Mesothelial cell of epicardium (in vitro differentiated cells): ENCODE measurements at regions not wholly inside any gene's neighbourhood (a gene's known extent, or its start where the extent isn't known, plus 50 kb on each side); places are given as distances from the start of the nearest gene placed in this dataset.

Source experiments
- DNase-seq, 2 experiments: peaks; one replicate each; pipeline ENCODE4 v3.0.0; 2021; ENCODE audit warnings: low spot score in 2 of 2; ENCODE audit not compliant: unreplicated experiment in 2 of 2
- H3K27ac Mint-ChIP-seq: 2 replicates; pipeline ENCODE4 v1.8.0; 2021; ENCODE audit warnings: mixed read lengths
- H3K27me3 Mint-ChIP-seq: 2 replicates; pipeline ENCODE4 v1.8.0; 2021; ENCODE audit warnings: low read depth, mixed read lengths
- H3K36me3 Mint-ChIP-seq: 2 replicates; pipeline ENCODE4 v1.8.0; 2021; ENCODE audit warnings: mixed read lengths
- H3K4me1 Mint-ChIP-seq: 2 replicates; pipeline ENCODE4 v1.8.0; 2021; ENCODE audit warnings: mixed read lengths
- H3K4me3 Mint-ChIP-seq: 2 replicates; pipeline ENCODE4 v1.8.0; 2021; ENCODE audit warnings: mild to moderate bottlenecking, moderate library complexity, mixed read lengths
- H3K9me3 Mint-ChIP-seq: 2 replicates; pipeline ENCODE4 v1.8.0; 2021; ENCODE audit warnings: mixed read lengths
- TF ChIP-seq, protein P1 (sequence below): fragments of 200-600 bp; sonication (generic); IDR thresholded peaks from one replicate; pipeline ENCODE4 v1.5.0; 2021; ENCODE audit warnings: antibody characterized with exemption; ENCODE audit not compliant: unreplicated experiment

DNA sequence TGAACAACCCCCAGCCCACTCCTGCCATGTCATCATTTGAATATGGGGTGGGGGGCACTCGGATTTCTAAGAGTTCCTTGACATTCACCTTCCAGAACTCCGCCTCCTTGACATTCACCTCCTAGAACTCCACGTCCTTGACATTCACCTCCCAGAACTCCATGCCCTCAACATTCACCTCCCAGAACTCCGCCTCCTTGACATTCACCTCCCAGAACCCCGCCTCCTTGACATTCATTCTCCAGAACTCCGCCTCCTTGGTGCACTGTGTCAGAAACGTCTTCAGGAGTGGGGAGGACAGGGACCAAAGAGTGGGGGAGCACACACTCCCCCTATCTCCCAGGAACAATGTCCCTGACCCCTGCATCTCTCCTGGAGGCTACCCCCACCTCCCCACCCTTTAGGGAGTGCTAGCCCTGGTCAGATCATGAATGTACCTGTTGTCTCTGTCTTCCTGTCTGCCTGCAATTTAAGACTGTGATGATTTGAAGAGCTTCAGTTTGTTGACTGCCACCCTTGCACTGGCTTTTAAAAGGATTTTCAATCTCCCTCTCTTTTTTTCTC lies 110.1 kb downstream of the NPTX2 start:
- Mint-ChIP-seq H3K36me3 (no peaks in the 10 kb centered on the region), H3K27me3 (peaks cover 18% of the 10 kb centered on the region), H3K9me3 (no peaks in the 10 kb centered on the region), H3K27ac (no peak overlapping the region), H3K4me3 (no peak overlapping the region), H3K4me1 (no peaks in the 10 kb centered on the region)
- DNase-seq, result no peak
- TF ChIP-seq, protein P1, sequence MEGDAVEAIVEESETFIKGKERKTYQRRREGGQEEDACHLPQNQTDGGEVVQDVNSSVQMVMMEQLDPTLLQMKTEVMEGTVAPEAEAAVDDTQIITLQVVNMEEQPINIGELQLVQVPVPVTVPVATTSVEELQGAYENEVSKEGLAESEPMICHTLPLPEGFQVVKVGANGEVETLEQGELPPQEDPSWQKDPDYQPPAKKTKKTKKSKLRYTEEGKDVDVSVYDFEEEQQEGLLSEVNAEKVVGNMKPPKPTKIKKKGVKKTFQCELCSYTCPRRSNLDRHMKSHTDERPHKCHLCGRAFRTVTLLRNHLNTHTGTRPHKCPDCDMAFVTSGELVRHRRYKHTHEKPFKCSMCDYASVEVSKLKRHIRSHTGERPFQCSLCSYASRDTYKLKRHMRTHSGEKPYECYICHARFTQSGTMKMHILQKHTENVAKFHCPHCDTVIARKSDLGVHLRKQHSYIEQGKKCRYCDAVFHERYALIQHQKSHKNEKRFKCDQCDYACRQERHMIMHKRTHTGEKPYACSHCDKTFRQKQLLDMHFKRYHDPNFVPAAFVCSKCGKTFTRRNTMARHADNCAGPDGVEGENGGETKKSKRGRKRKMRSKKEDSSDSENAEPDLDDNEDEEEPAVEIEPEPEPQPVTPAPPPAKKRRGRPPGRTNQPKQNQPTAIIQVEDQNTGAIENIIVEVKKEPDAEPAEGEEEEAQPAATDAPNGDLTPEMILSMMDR, result no peak

DNA sequence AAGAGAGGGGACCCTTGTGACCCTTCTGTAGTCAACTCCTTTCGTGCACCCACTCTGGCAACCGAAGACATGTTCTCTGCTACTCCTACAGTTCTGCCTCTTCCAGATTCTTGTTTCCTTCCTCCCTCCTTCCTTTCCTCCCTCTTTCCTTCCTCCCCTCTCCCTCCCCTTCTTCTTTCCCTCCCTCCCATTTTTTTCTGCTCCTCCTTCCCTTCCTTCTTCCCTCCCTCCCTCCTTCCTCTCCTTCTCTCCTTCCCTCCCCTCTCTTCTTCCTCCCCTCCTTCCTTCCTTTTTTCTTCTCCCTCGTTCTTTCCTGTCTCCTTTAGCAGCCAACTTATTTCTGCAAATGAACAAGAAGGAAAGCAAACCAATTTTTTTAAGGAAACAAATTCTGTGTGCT lies 111.5 kb downstream of the NPTX2 start:
- Mint-ChIP-seq H3K4me1 (no peaks in the 10 kb centered on the region), H3K4me3 (no peak overlapping the region), H3K36me3 (no peaks in the 10 kb centered on the region), H3K9me3 (peaks cover 7% of the 10 kb centered on the region), H3K27ac (no peak overlapping the region), H3K27me3 (peaks cover 18% of the 10 kb centered on the region)
- TF ChIP-seq, protein P1, result no peak
- DNase-seq, result no peak

DNA sequence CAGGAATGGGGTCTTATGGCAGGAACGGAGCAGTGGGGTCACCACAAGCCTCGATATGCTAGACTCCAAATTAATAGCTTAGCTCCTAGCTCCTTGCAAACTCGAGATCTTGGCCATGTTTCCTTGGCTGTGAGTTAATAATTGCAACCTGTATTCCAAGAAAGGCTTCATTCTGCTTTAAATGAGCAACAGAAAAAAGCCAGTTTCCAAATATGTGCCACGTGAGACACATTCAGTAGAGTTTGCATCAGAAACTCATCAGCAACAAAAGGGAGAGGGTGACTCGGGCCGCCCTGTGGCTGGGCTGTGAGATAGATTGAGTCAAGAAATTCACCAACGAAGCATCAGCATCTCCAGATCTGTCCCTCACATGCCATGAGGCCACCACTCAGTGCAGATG lies 112.0 kb downstream of the NPTX2 start:
- Mint-ChIP-seq H3K27me3 (peaks cover 18% of the 10 kb centered on the region), H3K4me1 (no peaks in the 10 kb centered on the region), H3K4me3 (no peak overlapping the region), H3K36me3 (no peaks in the 10 kb centered on the region), H3K9me3 (peaks cover 7% of the 10 kb centered on the region), H3K27ac (no peak overlapping the region)
- no peak for DNase-seq
- TF ChIP-seq, protein P1, result no peak

DNA sequence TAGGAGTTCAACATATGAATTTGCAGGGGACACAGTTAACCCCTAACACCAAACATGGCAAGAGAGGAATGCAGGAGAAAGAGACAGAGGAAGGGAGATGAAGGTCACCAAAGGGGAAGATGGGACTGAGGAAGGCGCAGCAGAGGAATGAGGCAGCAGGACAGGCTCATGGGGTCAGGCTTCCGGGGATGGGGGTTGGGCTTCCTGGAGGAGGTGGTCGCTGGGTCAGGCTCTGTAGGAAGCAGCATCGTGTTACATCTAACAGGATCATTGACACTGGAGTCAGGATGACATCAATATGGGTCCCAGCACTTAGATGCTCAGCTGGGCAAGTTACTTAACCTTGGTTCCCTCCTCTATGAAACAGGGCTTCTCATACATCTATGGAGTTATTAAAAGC lies 113.2 kb downstream of the NPTX2 start:
- Mint-ChIP-seq H3K4me3 (no peak overlapping the region), H3K36me3 (no peaks in the 10 kb centered on the region), H3K27me3 (peaks cover 18% of the 10 kb centered on the region), H3K4me1 (no peaks in the 10 kb centered on the region), H3K9me3 (peaks cover 7% of the 10 kb centered on the region), H3K27ac (no peak overlapping the region)
- no peak for DNase-seq
- TF ChIP-seq, protein P1, result no peak

DNA sequence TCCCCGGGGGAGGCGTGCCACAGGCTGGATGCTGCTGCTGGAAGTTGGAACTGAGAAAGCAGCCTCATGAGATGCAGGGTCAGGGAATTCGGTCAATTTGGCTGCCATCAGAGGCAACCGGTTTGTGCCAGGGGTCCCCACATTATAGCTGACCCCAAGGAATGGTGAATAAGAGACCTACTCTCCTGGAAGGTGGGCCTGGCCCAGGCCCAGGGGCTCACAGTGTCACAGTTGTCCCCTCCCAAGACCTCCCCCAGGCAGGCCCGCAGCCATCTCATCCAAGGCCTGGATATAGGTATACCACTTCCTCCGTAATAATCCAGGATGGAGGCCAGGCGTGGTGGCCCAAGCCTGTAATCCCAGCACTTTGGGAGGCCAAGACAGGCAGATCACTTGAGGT lies 114.6 kb downstream of the NPTX2 start:
- TF ChIP-seq, protein P1, result no peak
- H3K4me3 Mint-ChIP-seq, result no peak overlapping the region

DNA sequence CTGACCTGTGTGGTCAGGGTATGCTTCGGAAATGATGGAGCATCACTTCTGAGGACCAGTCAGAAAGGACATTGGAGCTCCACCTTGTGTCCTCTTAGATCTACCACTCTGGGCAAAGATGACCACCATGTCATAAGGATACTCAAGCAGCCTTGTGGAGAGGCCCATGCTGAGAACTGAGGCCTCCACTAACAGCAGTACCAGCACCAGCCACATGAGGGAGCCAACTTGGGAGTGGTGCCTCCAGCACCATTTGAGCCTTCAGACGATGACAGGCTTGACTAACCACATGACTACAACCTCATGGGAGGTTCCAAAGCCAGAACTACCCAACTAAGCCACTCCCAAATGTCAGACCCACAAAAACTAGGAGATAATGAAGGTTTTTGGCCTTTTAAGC lies 116.0 kb downstream of the NPTX2 start:
- Mint-ChIP-seq H3K9me3 (peaks cover 7% of the 10 kb centered on the region), H3K27me3 (peaks cover 16% of the 10 kb centered on the region), H3K27ac (no peak overlapping the region), H3K4me3 (no peak overlapping the region), H3K36me3 (no peaks in the 10 kb centered on the region), H3K4me1 (no peaks in the 10 kb centered on the region)
- TF ChIP-seq, protein P1, result peak; percentile 41
- no peak for DNase-seq

More for the DNA sequence above, 114.6 kb downstream of the NPTX2 start:
- Mint-ChIP-seq H3K9me3 (peaks cover 7% of the 10 kb centered on the region), H3K36me3 (no peaks in the 10 kb centered on the region), H3K27me3 (peaks cover 18% of the 10 kb centered on the region), H3K27ac (no peak overlapping the region), H3K4me1 (no peaks in the 10 kb centered on the region)
- DNase-seq, result no peak
